Small intestine (tissue), 7 donors: ENCODE measurements at regions not wholly inside any gene's neighbourhood (a gene's known extent, or its start where the extent isn't known, plus 50 kb on each side); places are given as distances from the start of the nearest gene placed in this dataset.

Experiments used
- DNase-seq, 2 donors: peaks; one replicate each; pipeline versions ENCODE4 v3.0.0 to v3.0.0-alpha.2; 2013
- FAIRE-seq: peaks from 2 replicates; lab custom pipeline; 2012; peaks lifted over from hg19 to GRCh38; lab: Jason Lieb, UNC
- H3K27ac ChIP-seq, 3 donors: one replicate each; pipeline ENCODE4 v1.5.1; 2013; ENCODE audit warnings: low read length in 2 of 3, mild to moderate bottlenecking in 2 of 3, control low read depth in 1 of 3, inconsistent platforms in 1 of 3, low read depth in 1 of 3, moderate library complexity in 1 of 3
- H3K27me3 ChIP-seq, 3 donors: one replicate each; pipeline ENCODE4 v1.6.1; 2013; ENCODE audit warnings: low read length in 3 of 3, inconsistent platforms in 1 of 3; ENCODE audit not compliant: control insufficient read depth in 3 of 3, insufficient read depth in 3 of 3
- H3K36me3 ChIP-seq, 3 donors: one replicate each; pipeline ENCODE4 v1.6.1; 2013; ENCODE audit warnings: low read length in 3 of 3, inconsistent platforms in 1 of 3, low read depth in 1 of 3, mild to moderate bottlenecking in 1 of 3, moderate library complexity in 1 of 3; ENCODE audit not compliant: control insufficient read depth in 3 of 3, insufficient read depth in 2 of 3
- H3K4me1 ChIP-seq, 3 donors: one replicate each; pipeline ENCODE4 v1.6.1; 2013; ENCODE audit warnings: low read length in 2 of 3, inconsistent platforms in 1 of 3, low read depth in 1 of 3, mild to moderate bottlenecking in 1 of 3, moderate library complexity in 1 of 3; ENCODE audit not compliant: control insufficient read depth in 3 of 3, insufficient read depth in 2 of 3
- H3K4me3 ChIP-seq, 3 donors: one replicate each; pipeline ENCODE4 v1.5.1; 2013; ENCODE audit warnings: low read length in 3 of 3, control low read depth in 1 of 3, inconsistent platforms in 1 of 3, low read depth in 1 of 3, mild to moderate bottlenecking in 1 of 3, moderate library complexity in 1 of 3
- H3K9me3 ChIP-seq, 2 donors: one replicate each; pipeline ENCODE4 v1.6.1; 2013; ENCODE audit warnings: low read depth in 1 of 2, low read length in 1 of 2; ENCODE audit not compliant: control insufficient read depth in 2 of 2, insufficient read depth in 1 of 2
- WGBS, 3 donors: extraction: QIAGEN DNeasy Blood & Tissue Kit; methylation state at CpG; one replicate each; pipeline ENCODE4 v1.1.7; 2013; 5-methylcytosine and 5-hydroxymethylcytosine counted together
- donor health status: healthy with polysubstance abuse.
- donor health status: control.
- donor health status: control.
- donor health status: Bipolar disorder and iron deficiency.
- donor health status: healthy.

GRCh38 chr2:204115137-204116056 is 178.8 kb downstream of the ICOS start:
- Histone ChIP-seq H3K9me3 (no peaks in the 10 kb centered on the region), H3K4me1 (peaks cover 0 to 8% (median 2%) of the 10 kb centered on the region in 3 donors), H3K4me3 (no peak overlapping the region), H3K27ac (no peak overlapping the region), H3K27me3 (no peaks in the 10 kb centered on the region), H3K36me3 (no peaks in the 10 kb centered on the region)
- 42 to 66% (median 59%) methylated on average over 5 of the region's 5 CpGs for WGBS, 3 donors
- no peak for FAIRE-seq
- peak in 1 of 2 donors; percentile 26 for DNase-seq

GRCh38 chr2:204116159-204116792 is 179.7 kb downstream of the ICOS start:
- Histone ChIP-seq H3K27ac (no peak overlapping the region), H3K4me3 (no peak overlapping the region), H3K27me3 (no peaks in the 10 kb centered on the region), H3K36me3 (no peaks in the 10 kb centered on the region), H3K9me3 (no peaks in the 10 kb centered on the region), H3K4me1 (peaks cover 0 to 8% (median 2%) of the 10 kb centered on the region in 3 donors)
- DNase-seq (no peak), FAIRE-seq (no peak)
- WGBS, 3 donors, result 63 to 87% (median 74%) methylated on average over 6 of the region's 6 CpGs

GRCh38 chr2:204122425-204122824 is 185.9 kb downstream of the ICOS start:
- WGBS, 3 donors, result 66 to 75% (median 72%) methylated on average over 4 of the region's 4 CpGs
- Histone ChIP-seq H3K36me3 (no peaks in the 10 kb centered on the region), H3K27me3 (peaks cover 0 to 2% (median 0%) of the 10 kb centered on the region in 3 donors), H3K4me3 (no peak overlapping the region), H3K4me1 (no peaks in the 10 kb centered on the region), H3K9me3 (no peaks in the 10 kb centered on the region), H3K27ac (no peak overlapping the region)
- FAIRE-seq, result no peak
- no peak for DNase-seq

- peaks cover 0 to 2% (median 0%) of the 10 kb centered on the region in 3 donors for H3K27me3 ChIP-seq
- no peak overlapping the region for H3K27ac ChIP-seq
- H3K4me3 ChIP-seq, result no peak overlapping the region
- no peaks in the 10 kb centered on the region for H3K36me3 ChIP-seq
- DNase-seq (no peak), FAIRE-seq (no peak)
- H3K9me3 ChIP-seq, result no peaks in the 10 kb centered on the region
- 81 to 91% (median 89%) methylated on average over 3 of the region's 3 CpGs for WGBS, 3 donors
- H3K4me1 ChIP-seq, result no peaks in the 10 kb centered on the region
Measured at GRCh38 chr2:204124140-204124750, 187.7 kb downstream of the ICOS start.

GRCh38 chr2:204126705-204127104 is 190.1 kb downstream of the ICOS start:
- H3K4me1 ChIP-seq, result no peaks in the 10 kb centered on the region
- H3K36me3 ChIP-seq, result no peaks in the 10 kb centered on the region
- FAIRE-seq (no peak), DNase-seq (no peak)
- 67 to 87% (median 76%) methylated on average over 3 of the region's 3 CpGs for WGBS, 3 donors
- H3K4me3 ChIP-seq, result no peak overlapping the region
- no peaks in the 10 kb centered on the region for H3K9me3 ChIP-seq
- no peak overlapping the region for H3K27ac ChIP-seq
- peaks cover 0 to 4% (median 4%) of the 10 kb centered on the region in 3 donors for H3K27me3 ChIP-seq

GRCh38 chr2:204127238-204127637 is 190.7 kb downstream of the ICOS start:
- peaks cover 0 to 4% (median 4%) of the 10 kb centered on the region in 3 donors for H3K27me3 ChIP-seq
- 17 to 49% (median 36%) methylated on average over 2 of the region's 2 CpGs for WGBS, 3 donors
- H3K36me3 ChIP-seq, result no peaks in the 10 kb centered on the region
- no peaks in the 10 kb centered on the region for H3K4me1 ChIP-seq
- no peaks in the 10 kb centered on the region for H3K9me3 ChIP-seq
- H3K27ac ChIP-seq, result no peak overlapping the region
- DNase-seq (peak; percentile 75 to 76), FAIRE-seq (no peak)
- H3K4me3 ChIP-seq, result no peak overlapping the region

GRCh38 chr2:204129591-204130294 is 193.2 kb downstream of the ICOS start:
- H3K27me3 ChIP-seq, result peaks cover 0 to 4% (median 2%) of the 10 kb centered on the region in 3 donors
- H3K9me3 ChIP-seq, result no peaks in the 10 kb centered on the region
- no peak overlapping the region for H3K4me3 ChIP-seq
- WGBS, 3 donors, result 79 to 84% (median 83%) methylated on average over 13 of the region's 13 CpGs
- DNase-seq (no peak), FAIRE-seq (no peak)
- no peak overlapping the region for H3K27ac ChIP-seq
- H3K36me3 ChIP-seq, result no peaks in the 10 kb centered on the region
- H3K4me1 ChIP-seq, result no peaks in the 10 kb centered on the region

GRCh38 chr2:204131621-204132020 is 195.1 kb downstream of the ICOS start:
- 63 to 76% (median 67%) methylated on average over 1 of the region's 1 CpG for WGBS, 3 donors
- FAIRE-seq (no peak), DNase-seq (no peak)
- Histone ChIP-seq H3K4me3 (no peak overlapping the region), H3K27me3 (peaks cover 0 to 8% (median 2%) of the 10 kb centered on the region in 3 donors), H3K36me3 (no peaks in the 10 kb centered on the region), H3K4me1 (no peaks in the 10 kb centered on the region), H3K9me3 (no peaks in the 10 kb centered on the region), H3K27ac (no peak overlapping the region)
